Thyroid gland (tissue), 4 donors: ENCODE measurements at regions not wholly inside any gene's neighbourhood (a gene's known extent, or its start where the extent isn't known, plus 50 kb on each side); places are given as distances from the start of the nearest gene placed in this dataset.
"Not testable (repeated sequence)": the region's sequence is repeated elsewhere in the genome, so short reads cannot be mapped to it uniquely, and the experiment has no call there.

ENCODE experiments used
- CTCF ChIP-seq, 6 experiments: fragments of 200-600 bp in 3 of 6; fragments of 450-650 bp in 3 of 6; sonication (generic) in 3 of 6; IDR thresholded peaks; one replicate each; pipeline ENCODE4 v1.5.1; 2016 to 2019; ENCODE audit warnings: antibody characterized with exemption in 6 of 6, mild to moderate bottlenecking in 2 of 6, inconsistent platforms in 1 of 6, moderate library complexity in 1 of 6
- POLR2A ChIP-seq, 2 donors: fragments of 450-650 bp; IDR thresholded peaks; one replicate each; pipeline ENCODE4 v1.6.1; 2017; ENCODE audit warnings: antibody characterized with exemption in 2 of 2, mild to moderate bottlenecking in 2 of 2, moderate library complexity in 1 of 2

GRCh38 chr5:34180225-34180624 lies 137.2 kb upstream of the C1QTNF3 start:
- TF ChIP-seq POLR2A, CTCF (IDR thresholded peaks at IDR 0.05): not testable (repeated sequence)
